ENCODE measurements at regions not wholly inside any gene's neighbourhood (a gene's known extent, or its start where the extent isn't known, plus 50 kb on each side); places are given as distances from the start of the nearest gene placed in this dataset.

DNA sequence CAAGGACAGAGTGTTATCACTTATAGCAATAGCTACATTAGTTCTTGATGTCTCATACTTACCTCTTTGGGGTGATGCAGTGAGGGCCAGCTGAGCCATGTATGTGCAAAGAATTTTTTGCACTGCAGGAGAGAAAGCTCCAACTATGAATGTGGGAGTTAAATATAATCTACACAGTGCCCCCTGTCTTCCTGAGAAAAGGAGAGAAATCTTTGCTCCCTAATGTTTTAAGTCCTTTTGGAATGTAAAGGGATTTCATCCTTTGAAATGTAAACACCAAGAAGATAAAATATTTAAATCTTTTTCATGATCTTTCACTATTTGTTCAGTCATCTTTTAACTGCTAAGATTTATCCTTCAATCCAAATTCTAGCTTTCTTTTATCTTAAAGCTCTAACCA, 822.1 kb downstream of the TENT5A start:
- Histone ChIP-seq H3K36me3 (ENCODE audit: control insufficient read depth in 4 of 4, insufficient read depth in 4 of 4, low read length in 4 of 4) (no peaks in the 10 kb centered on the region), H3K4me1 (ENCODE audit: control insufficient read depth in 5 of 5, insufficient read depth in 5 of 5, low read length in 5 of 5) (no peaks in the 10 kb centered on the region), H3K9me3 (ENCODE audit: control insufficient read depth in 4 of 4, insufficient read depth in 3 of 4, low read length in 3 of 4) (peaks cover 0 to 2% (median 0%) of the 10 kb centered on the region in 4 donors), H3K9ac (ENCODE audit: insufficient read depth in 1 of 2, low read length in 2 of 2) (no peak overlapping the region), H3K4me3 (no peak overlapping the region), H3K27ac (ENCODE audit: low read depth in 1 of 2, low read length in 1 of 2) (no peak overlapping the region), H3K27me3 (ENCODE audit: control insufficient read depth in 3 of 3, insufficient read depth in 3 of 3, low read length in 2 of 3) (no peaks in the 10 kb centered on the region)
- TF ChIP-seq CTCF (IDR thresholded peaks at IDR 0.05; ENCODE audit: control extremely low read depth, extremely low read depth): no peak
- ATAC-seq (ENCODE audit: insufficient read depth, low FRiP score): no peak
- DNase-seq: no peak

DNA sequence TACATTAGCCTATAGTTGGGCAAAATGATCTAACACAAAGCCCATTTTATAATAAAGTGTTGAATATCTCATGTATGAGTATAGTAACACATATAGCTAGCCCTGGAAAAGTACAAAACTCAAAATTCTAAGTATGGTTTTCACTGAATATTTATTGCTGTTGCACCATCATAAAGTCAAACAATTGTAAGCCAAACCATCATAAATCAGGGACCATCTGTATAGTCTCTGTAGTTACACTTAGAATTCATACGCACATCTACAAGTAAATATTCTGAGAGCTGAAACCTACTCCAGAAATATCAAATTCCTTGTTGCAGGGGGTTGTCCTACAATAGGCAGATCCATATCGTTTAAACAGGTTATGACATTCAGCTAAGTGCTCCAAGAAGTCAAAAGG, 817.3 kb downstream of the BCKDHB start:
- no peaks in the 10 kb centered on the region for H3K9me3 ChIP-seq (ENCODE audit: control insufficient read depth in 4 of 4, insufficient read depth in 3 of 4, low read length in 3 of 4)
- H3K4me3 ChIP-seq: no peak overlapping the region
- H3K36me3 ChIP-seq (ENCODE audit: control insufficient read depth in 4 of 4, insufficient read depth in 4 of 4, low read length in 4 of 4): no peaks in the 10 kb centered on the region
- no peak overlapping the region for H3K27ac ChIP-seq (ENCODE audit: low read depth in 1 of 2, low read length in 1 of 2)
- H3K4me1 ChIP-seq (ENCODE audit: control insufficient read depth in 5 of 5, insufficient read depth in 5 of 5, low read length in 5 of 5): no peaks in the 10 kb centered on the region
- DNase-seq (no peak), ATAC-seq (ENCODE audit: insufficient read depth, low FRiP score) (no peak)
- H3K9ac ChIP-seq (ENCODE audit: insufficient read depth in 1 of 2, low read length in 2 of 2): no peak overlapping the region
- H3K27me3 ChIP-seq (ENCODE audit: control insufficient read depth in 3 of 3, insufficient read depth in 3 of 3, low read length in 2 of 3): no peaks in the 10 kb centered on the region
- TF ChIP-seq CTCF (IDR thresholded peaks at IDR 0.05; ENCODE audit: control extremely low read depth, extremely low read depth): no peak
- 78 to 83% methylated on average over 2 of the region's 2 CpGs for WGBS, 2 donors

DNA sequence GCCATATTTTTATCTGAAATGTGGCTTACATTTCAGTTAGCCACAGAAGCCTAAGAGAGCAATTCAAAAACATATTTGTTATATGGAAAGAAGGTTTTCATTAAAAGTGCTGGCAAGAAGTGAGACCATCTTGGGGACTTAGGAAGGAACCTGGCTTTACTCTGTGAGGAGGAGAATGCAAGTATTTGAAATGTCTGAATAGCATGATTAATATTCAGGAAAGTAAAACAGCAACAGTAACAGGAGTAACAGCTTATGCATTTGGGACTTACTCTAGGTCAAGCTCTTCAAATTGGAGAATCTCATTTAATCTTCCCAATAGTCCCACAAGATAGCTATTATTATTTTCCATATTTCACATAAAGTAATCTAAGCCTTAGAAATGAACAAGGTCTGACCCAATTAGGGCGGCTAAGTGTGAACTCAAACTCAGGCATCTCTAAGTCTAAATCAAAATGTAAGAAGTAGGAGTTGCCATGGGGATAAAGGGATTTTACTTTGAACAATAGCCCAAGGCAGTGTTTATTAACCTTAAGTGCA, 816.5 kb downstream of the BCKDHB start:
- Histone ChIP-seq H3K27me3 (ENCODE audit: control insufficient read depth in 3 of 3, insufficient read depth in 3 of 3, low read length in 2 of 3) (no peaks in the 10 kb centered on the region), H3K4me1 (ENCODE audit: control insufficient read depth in 5 of 5, insufficient read depth in 5 of 5, low read length in 5 of 5) (no peaks in the 10 kb centered on the region), H3K9ac (ENCODE audit: insufficient read depth in 1 of 2, low read length in 2 of 2) (no peak overlapping the region), H3K9me3 (ENCODE audit: control insufficient read depth in 4 of 4, insufficient read depth in 3 of 4, low read length in 3 of 4) (no peaks in the 10 kb centered on the region), H3K4me3 (no peak overlapping the region), H3K36me3 (ENCODE audit: control insufficient read depth in 4 of 4, insufficient read depth in 4 of 4, low read length in 4 of 4) (no peaks in the 10 kb centered on the region), H3K27ac (ENCODE audit: low read depth in 1 of 2, low read length in 1 of 2) (no peak overlapping the region)
- DNase-seq (no peak), ATAC-seq (ENCODE audit: insufficient read depth, low FRiP score) (no peak)
- TF ChIP-seq CTCF (IDR thresholded peaks at IDR 0.05; ENCODE audit: control extremely low read depth, extremely low read depth): no peak
- 91 to 93% methylated on average over 1 of the region's 1 CpG for WGBS, 2 donors

- DNase-seq: no peak
- no peak overlapping the region for H3K27ac ChIP-seq (ENCODE audit: low read depth in 1 of 2, low read length in 1 of 2)
- 20 to 29% methylated on average over 2 of the region's 2 CpGs for WGBS, 2 donors
- TF ChIP-seq CTCF (IDR thresholded peaks at IDR 0.05; ENCODE audit: control extremely low read depth, extremely low read depth): no peak
- H3K9ac ChIP-seq (ENCODE audit: insufficient read depth in 1 of 2, low read length in 2 of 2): no peak overlapping the region
- no peaks in the 10 kb centered on the region for H3K9me3 ChIP-seq (ENCODE audit: control insufficient read depth in 4 of 4, insufficient read depth in 3 of 4, low read length in 3 of 4)
- H3K27me3 ChIP-seq (ENCODE audit: control insufficient read depth in 3 of 3, insufficient read depth in 3 of 3, low read length in 2 of 3): no peaks in the 10 kb centered on the region
- H3K4me3 ChIP-seq: no peak overlapping the region
- no peaks in the 10 kb centered on the region for H3K4me1 ChIP-seq (ENCODE audit: control insufficient read depth in 5 of 5, insufficient read depth in 5 of 5, low read length in 5 of 5)
- H3K36me3 ChIP-seq (ENCODE audit: control insufficient read depth in 4 of 4, insufficient read depth in 4 of 4, low read length in 4 of 4): no peaks in the 10 kb centered on the region
- no peak for ATAC-seq (ENCODE audit: insufficient read depth, low FRiP score)
These were observed 815.5 kb downstream of the BCKDHB start for GRCh38 chr6:80921861-80922460.

Measured in lung (tissue), 11 donors.